MM.1S (cell line): ENCODE measurements at regions not wholly inside any gene's neighbourhood (a gene's known extent, or its start where the extent isn't known, plus 50 kb on each side); places are given as distances from the start of the nearest gene placed in this dataset.

Experiments used
- DNase-seq: peaks from one replicate; pipeline ENCODE4 v3.0.0-alpha.2; 2015
- H2AFZ ChIP-seq: fragments of 300-600 bp; sonication (generic); 2 replicates; pipeline ENCODE4 v1.6.0; 2016; ENCODE audit warnings: antibody characterized with exemption, low read length
- H3F3A ChIP-seq: fragments of 300-600 bp; sonication (generic); 2 replicates; pipeline ENCODE4 v1.6.1; 2016; ENCODE audit warnings: mild to moderate bottlenecking, antibody characterized with exemption, low read length, moderate library complexity, mixed read lengths; ENCODE audit not compliant: insufficient read depth
- H3K27ac ChIP-seq: fragments of 300-600 bp; sonication (generic); 2 replicates; pipeline ENCODE4 v1.5.1; 2016; ENCODE audit warnings: mild to moderate bottlenecking, low read length
- H3K27me3 ChIP-seq: fragments of 300-600 bp; sonication (generic); replicated peaks from 2 replicates; pipeline ENCODE4 v1.6.0; 2016; ENCODE audit warnings: low read length; ENCODE audit not compliant: insufficient read depth
- H3K36me3 ChIP-seq: fragments of 300-600 bp; sonication (generic); replicated peaks from 2 replicates; pipeline ENCODE4 v1.6.1; 2016; ENCODE audit warnings: mild to moderate bottlenecking, low read length, mixed read lengths; ENCODE audit not compliant: insufficient read depth
- H3K4me1 ChIP-seq: fragments of 300-600 bp; sonication (generic); 2 replicates; pipeline ENCODE4 v1.6.1; 2016; ENCODE audit warnings: low read length, mixed read lengths
- H3K4me2 ChIP-seq: fragments of 300-600 bp; sonication (generic); 2 replicates; pipeline ENCODE4 v1.6.0; 2016; ENCODE audit warnings: low read depth, low read length
- H3K4me3 ChIP-seq: fragments of 300-600 bp; sonication (generic); 2 replicates; pipeline ENCODE4 v1.5.1; 2016; ENCODE audit warnings: low read length, mixed read lengths
- H3K79me2 ChIP-seq: fragments of 300-600 bp; sonication (generic); 2 replicates; pipeline ENCODE4 v1.6.1; 2016; ENCODE audit warnings: mixed run types, low read length, mixed read lengths
- H3K9ac ChIP-seq: fragments of 300-600 bp; sonication (generic); 2 replicates; pipeline ENCODE4 v1.6.1; 2016; ENCODE audit warnings: low read length, mixed read lengths
- H3K9me2 ChIP-seq: fragments of 300-600 bp; sonication (generic); replicated peaks from 2 replicates; pipeline ENCODE4 v1.6.1; 2016; ENCODE audit warnings: mild to moderate bottlenecking, low read length, mixed read lengths; ENCODE audit not compliant: insufficient read depth
- H3K9me3 ChIP-seq: fragments of 300-600 bp; sonication (generic); replicated peaks from 2 replicates; pipeline ENCODE4 v1.6.1; 2016; ENCODE audit warnings: mild to moderate bottlenecking, low read length, mixed read lengths; ENCODE audit not compliant: insufficient read depth
- H4K20me1 ChIP-seq: fragments of 300-600 bp; sonication (generic); 2 replicates; pipeline ENCODE4 v1.6.1; 2016; ENCODE audit warnings: mild to moderate bottlenecking, low read length, moderate library complexity, mixed read lengths; ENCODE audit not compliant: insufficient read depth
- CTCF ChIP-seq: fragments of 300-600 bp; sonication (generic); IDR thresholded peaks from 2 replicates; pipeline ENCODE4 v1.5.1; 2016; ENCODE audit warnings: antibody characterized with exemption, low read length, mixed read lengths
- EZH2 ChIP-seq: fragments of 300-600 bp; sonication (generic); optimal IDR thresholded peaks from 2 replicates; pipeline ENCODE3; 2017; ENCODE audit warnings: low read depth, mild to moderate bottlenecking, antibody characterized with exemption, low read length, mixed read lengths
- EZH2phosphoT487 ChIP-seq: fragments of 300-600 bp; sonication (generic); IDR thresholded peaks from 2 replicates; pipeline ENCODE4 v1.6.1; 2018; ENCODE audit warnings: antibody characterized with exemption, low read length

GRCh38 chr1:227372726-227373130 is 54.4 kb upstream of the CDC42BPA start:
- H4K20me1 ChIP-seq: no peaks in the 10 kb centered on the region
- no peak overlapping the region for H3K9ac ChIP-seq
- no peaks in the 10 kb centered on the region for H3K79me2 ChIP-seq
- H3K9me3 ChIP-seq: no peaks in the 10 kb centered on the region
- TF ChIP-seq CTCF (no peak), EZH2phosphoT487 (no peak), EZH2 (no peak)
- H3K4me1 ChIP-seq: peaks cover 17% of the 10 kb centered on the region
- H3K27me3 ChIP-seq: no peaks in the 10 kb centered on the region
- H3F3A ChIP-seq: peaks cover 15% of the 10 kb centered on the region
- H3K4me2 ChIP-seq: no peak overlapping the region
- H3K9me2 ChIP-seq: no peaks in the 10 kb centered on the region
- H2AFZ ChIP-seq: no peak overlapping the region
- H3K4me3 ChIP-seq: no peak overlapping the region
- no peak overlapping the region for H3K27ac ChIP-seq
- no peak for DNase-seq
- no peaks in the 10 kb centered on the region for H3K36me3 ChIP-seq

DNA sequence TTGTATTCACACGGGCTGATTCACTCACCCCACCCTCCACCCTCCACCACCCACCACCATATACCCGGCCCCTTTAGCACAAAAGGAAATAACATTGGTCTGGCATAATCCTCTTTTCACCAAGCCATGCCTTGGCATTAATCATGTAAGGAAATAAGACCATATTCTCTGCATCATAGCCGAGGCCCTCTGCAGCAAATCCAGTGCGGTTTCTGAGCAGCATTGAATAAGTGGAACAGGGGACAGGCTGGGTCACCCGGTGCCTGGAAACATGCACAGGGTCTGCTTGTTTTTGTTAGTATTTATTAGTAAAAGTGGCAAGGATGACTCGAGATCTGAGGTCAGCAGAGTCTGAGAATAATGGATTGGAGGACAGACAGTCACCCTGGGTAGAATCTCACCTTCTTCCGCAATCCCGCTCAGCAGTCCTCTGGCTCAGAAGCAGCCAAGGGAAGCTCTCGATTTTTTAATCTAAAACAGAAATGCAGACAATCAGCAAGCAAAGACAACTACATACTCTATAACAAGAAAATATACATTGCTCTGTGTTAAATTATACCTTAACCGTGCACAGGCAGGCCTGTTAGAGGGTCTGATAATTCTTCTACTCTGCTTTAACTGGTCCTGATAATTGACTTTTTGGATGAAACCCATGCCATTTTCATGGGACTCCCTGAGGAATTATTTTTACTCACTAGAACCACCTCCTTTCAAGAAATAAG is 52.4 kb upstream of the CDC42BPA start:
- no peak overlapping the region for H3K9ac ChIP-seq
- no peaks in the 10 kb centered on the region for H3K79me2 ChIP-seq
- DNase-seq: no peak
- peaks cover 15% of the 10 kb centered on the region for H3F3A ChIP-seq
- no peak overlapping the region for H3K4me2 ChIP-seq
- peaks cover 17% of the 10 kb centered on the region for H3K4me1 ChIP-seq
- H3K27ac ChIP-seq: no peak overlapping the region
- H4K20me1 ChIP-seq: no peaks in the 10 kb centered on the region
- H3K36me3 ChIP-seq: no peaks in the 10 kb centered on the region
- no peaks in the 10 kb centered on the region for H3K9me3 ChIP-seq
- H3K4me3 ChIP-seq: no peak overlapping the region
- no peaks in the 10 kb centered on the region for H3K27me3 ChIP-seq
- TF ChIP-seq EZH2 (no peak), EZH2phosphoT487 (no peak), CTCF (no peak)
- no peak overlapping the region for H2AFZ ChIP-seq
- no peaks in the 10 kb centered on the region for H3K9me2 ChIP-seq

DNA sequence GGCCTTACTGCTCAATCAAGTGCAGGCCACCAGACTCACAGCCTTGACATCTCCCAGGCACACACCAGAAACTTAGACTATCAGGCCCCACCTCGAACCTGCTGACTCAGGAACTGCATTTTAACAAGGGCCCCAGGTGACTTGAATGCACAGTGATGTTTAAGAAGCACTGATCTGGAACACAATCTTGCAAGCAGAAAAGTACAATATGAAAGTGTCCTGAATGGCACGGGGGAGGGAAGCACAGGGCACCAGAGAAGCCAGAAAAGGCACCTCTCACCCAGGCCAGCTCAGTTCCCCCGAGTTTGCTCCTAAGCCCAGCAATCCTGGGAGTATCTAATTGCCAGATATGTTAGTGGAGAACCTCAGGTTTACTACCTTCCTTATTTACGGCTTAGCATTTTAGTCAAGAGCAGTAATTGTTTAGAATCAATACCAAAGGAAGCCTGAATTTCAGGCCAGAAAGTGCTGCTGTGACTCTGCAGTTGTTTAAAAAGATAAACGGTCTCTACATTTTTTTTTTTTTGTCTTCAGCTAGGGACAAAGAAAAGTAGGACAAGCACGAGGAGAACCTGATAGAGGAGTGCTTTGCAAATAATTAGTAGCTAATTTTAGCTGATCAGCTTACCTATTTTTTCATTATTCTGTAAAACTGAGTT is 50.9 kb upstream of the CDC42BPA start:
- Histone ChIP-seq H3K36me3 (no peaks in the 10 kb centered on the region), H2AFZ (peak overlapping the region; percentile 65), H3K4me3 (peak overlapping the region; percentile 35), H3K4me1 (peaks cover 17% of the 10 kb centered on the region), H3K27ac (peak overlapping the region; percentile 60; the same call in 1 of the 2 replicates), H3F3A (peaks cover 15% of the 10 kb centered on the region), H4K20me1 (no peaks in the 10 kb centered on the region), H3K9me2 (no peaks in the 10 kb centered on the region), H3K79me2 (no peaks in the 10 kb centered on the region), H3K4me2 (peak overlapping the region; percentile 76), H3K9me3 (no peaks in the 10 kb centered on the region), H3K27me3 (no peaks in the 10 kb centered on the region), H3K9ac (peak overlapping the region; percentile 44)
- DNase-seq: peak; percentile 95
- TF ChIP-seq CTCF: no peak
- no peak for TF ChIP-seq EZH2
- no peak for TF ChIP-seq EZH2phosphoT487
